Fibroblast of the aortic adventitia (primary cell): ENCODE measurements at regions not wholly inside any gene's neighbourhood (a gene's known extent, or its start where the extent isn't known, plus 50 kb on each side); places are given as distances from the start of the nearest gene placed in this dataset.
A peak's percentile ranks its signal among the peaks of the same experiment; 100 is the strongest.

Experiments
- DNase-seq: peaks from one replicate; pipeline ENCODE4 v3.0.0-alpha.2; 2010; ENCODE audit warnings: low read depth
- H3K4me3 ChIP-seq: 2 replicates; pipeline ENCODE4 v1.5.1; 2011; ENCODE audit warnings: low read depth, mild to moderate bottlenecking, control low read depth, low read length, moderate library complexity
- CTCF ChIP-seq: IDR thresholded peaks from 2 replicates; pipeline ENCODE4 v1.5.1; 2011; ENCODE audit warnings: mild to moderate bottlenecking, low read length, control low read depth, inconsistent platforms; ENCODE audit not compliant: insufficient read depth

GRCh38 chr10:47058961-47059391, 147.7 kb downstream of the PTPN20 start:
- no peak for TF ChIP-seq CTCF
- DNase-seq = no peak
- no peak overlapping the region for H3K4me3 ChIP-seq

- DNase-seq = no peak
These were observed 148.5 kb downstream of the PTPN20 start for GRCh38 chr10:47059606-47060311.

GRCh38 chr10:47060356-47060755, 149.1 kb downstream of the PTPN20 start:
- DNase-seq = no peak
- no peak overlapping the region for H3K4me3 ChIP-seq
- no peak for TF ChIP-seq CTCF

More at GRCh38 chr10:47059606-47060311, 148.5 kb downstream of the PTPN20 start:
- no peak for TF ChIP-seq CTCF
- no peak overlapping the region for H3K4me3 ChIP-seq

GRCh38 chr10:47060993-47061500, 149.8 kb downstream of the PTPN20 start:
- TF ChIP-seq CTCF = no peak
- DNase-seq = no peak
- no peak overlapping the region for H3K4me3 ChIP-seq

- no peak for DNase-seq
- TF ChIP-seq CTCF = no peak
- no peak overlapping the region for H3K4me3 ChIP-seq
These were observed 150.5 kb downstream of the PTPN20 start for GRCh38 chr10:47061776-47062175.

GRCh38 chr10:47062441-47063200, 151.4 kb downstream of the PTPN20 start:
- peak; percentile 34 for TF ChIP-seq CTCF
- no peak overlapping the region for H3K4me3 ChIP-seq
- DNase-seq = peak; percentile 66
